H1 (cell line): ENCODE measurements at regions not wholly inside any gene's neighbourhood (a gene's known extent, or its start where the extent isn't known, plus 50 kb on each side); places are given as distances from the start of the nearest gene placed in this dataset.

ENCODE experiments used
- CTCF ChIA-PET: fragments of 300-600 bp; sonication (Branson Sonifier 250); formaldehyde crosslinking; loops from one replicate; lab custom pipeline; 2021; ENCODE audit not compliant: partially characterized antibody; lab: Charles Lee
- POLR2A ChIA-PET: fragments of 300-600 bp; sonication (Branson Sonifier 250); formaldehyde crosslinking; loops from one replicate; lab custom pipeline; 2021; ENCODE audit warnings: inconsistent platforms; ENCODE audit not compliant: partially characterized antibody; lab: Charles Lee
- DNase-seq, 2 experiments: peaks; one replicate each; pipeline versions ENCODE4 v3.0.0 to v3.0.0-alpha.2; 2010 to 2022; ENCODE audit warnings: low spot score in 2 of 2, low read depth in 1 of 2, mixed read lengths in 1 of 2
- FAIRE-seq: peaks from 2 replicates; lab custom pipeline; 2011; peaks lifted over from hg19 to GRCh38; lab: Jason Lieb, UNC
- H2AFZ ChIP-seq: 2 replicates; pipeline ENCODE4 v1.8.1; 2012; ENCODE audit warnings: low read length, inconsistent platforms
- H2AK5ac ChIP-seq: 2 replicates; pipeline ENCODE4 v1.6.1; 2013; ENCODE audit warnings: low read depth, low read length
- H2BK120ac ChIP-seq: replicated peaks from 2 replicates; pipeline ENCODE3; 2013; ENCODE audit warnings: low read depth, low read length, inconsistent platforms
- H2BK12ac ChIP-seq: 2 replicates; pipeline ENCODE4 v1.6.1; 2013; ENCODE audit warnings: low read depth, low read length
- H2BK15ac ChIP-seq: 2 replicates; pipeline ENCODE4 v1.6.1; 2013; ENCODE audit warnings: low read length
- H2BK20ac ChIP-seq: 2 replicates; pipeline ENCODE4 v1.6.1; 2013; ENCODE audit warnings: low read length
- H2BK5ac ChIP-seq: 2 replicates; pipeline ENCODE4 v1.6.1; 2013; ENCODE audit warnings: low read depth, low read length
- H3K14ac ChIP-seq: 2 replicates; pipeline ENCODE4 v1.6.1; 2013; ENCODE audit warnings: inconsistent platforms; ENCODE audit not compliant: insufficient read length
- H3K18ac ChIP-seq: 2 replicates; pipeline ENCODE4 v1.6.1; 2013; ENCODE audit warnings: low read length; ENCODE audit errors: extremely low read depth
- H3K23ac ChIP-seq: 2 replicates; pipeline ENCODE4 v1.6.1; 2013; ENCODE audit warnings: inconsistent platforms; ENCODE audit not compliant: insufficient read length
- H3K23me2 ChIP-seq: 2 replicates; pipeline ENCODE4 v1.6.1; 2013; ENCODE audit warnings: low read depth, low read length
- H3K27ac ChIP-seq: 2 replicates; pipeline ENCODE4 v1.6.1; 2011; ENCODE audit warnings: low read depth, low read length, inconsistent platforms
- H3K27me3 ChIP-seq, 4 experiments: replicated peaks in 1 of 4; 1 replicate in 1 of 4; 2 replicates in 3 of 4; pipeline versions ENCODE4 v1.6.1 to v1.8.1; 2011 to 2013; ENCODE audit warnings: low read length in 3 of 4, mild to moderate bottlenecking in 3 of 4, inconsistent platforms in 2 of 4, mixed read lengths in 2 of 4, moderate library complexity in 1 of 4; ENCODE audit not compliant: control insufficient read depth in 3 of 4, insufficient read depth in 3 of 4; ENCODE audit errors: extremely low read depth in 1 of 4
- H3K36me3 ChIP-seq, 4 experiments: 2 replicates each; pipeline versions ENCODE4 v1.6.1 to v1.8.1; 2011 to 2013; ENCODE audit warnings: mild to moderate bottlenecking in 4 of 4, low read length in 3 of 4, moderate library complexity in 2 of 4, control low read depth in 1 of 4, inconsistent platforms in 1 of 4; ENCODE audit not compliant: insufficient read depth in 4 of 4, control insufficient read depth in 2 of 4
- H3K4ac ChIP-seq: replicated peaks from 2 replicates; pipeline ENCODE3; 2013; ENCODE audit warnings: low read length, low read depth, mixed read lengths, inconsistent platforms; ENCODE audit not compliant: insufficient read length
- H3K4me1 ChIP-seq, 4 experiments: replicated peaks in 1 of 4; 1 replicate in 1 of 4; 2 replicates in 3 of 4; pipeline versions ENCODE4 v1.6.1 to v1.8.1; 2011 to 2013; ENCODE audit warnings: low read length in 3 of 4, inconsistent platforms in 2 of 4, mixed read lengths in 1 of 4; ENCODE audit not compliant: insufficient read depth in 4 of 4, control insufficient read depth in 3 of 4
- H3K4me2 ChIP-seq, 2 experiments: 2 replicates each; pipeline versions ENCODE4 v1.6.1 to v1.8.1; 2011 to 2013; ENCODE audit warnings: low read depth in 2 of 2, low read length in 2 of 2, control low read depth in 1 of 2, inconsistent platforms in 1 of 2, mild to moderate bottlenecking in 1 of 2; ENCODE audit not compliant: insufficient read depth in 1 of 2
- H3K4me3 ChIP-seq, 4 experiments: fragments of 200-600, 300-600 bp in 1 of 4; sonication (generic), shearing (Covaris generic), sonication (Bioruptor Twin) in 1 of 4; 2 replicates each; pipeline versions ENCODE4 v1.5.1 to v1.8.1; 2011 to 2016; ENCODE audit warnings: low read length in 4 of 4, low read depth in 3 of 4, control low read depth in 2 of 4, inconsistent platforms in 2 of 4, mild to moderate bottlenecking in 2 of 4, mixed read lengths in 1 of 4, moderate library complexity in 1 of 4; ENCODE audit not compliant: insufficient read depth in 2 of 4; ENCODE audit errors: extremely low read depth in 1 of 4
- H3K56ac ChIP-seq: replicated peaks from 2 replicates; pipeline ENCODE3; 2013; ENCODE audit warnings: low read depth, mild to moderate bottlenecking, mixed read lengths, low read length, inconsistent platforms; ENCODE audit not compliant: insufficient read length
- H3K79me1 ChIP-seq: 2 replicates; pipeline ENCODE4 v1.6.1; 2013; ENCODE audit warnings: low read depth, low read length, control low read depth
- H3K79me2 ChIP-seq, 2 experiments: 2 replicates each; pipeline versions ENCODE4 v1.6.1 to v1.8.1; 2012 to 2013; ENCODE audit warnings: low read length in 2 of 2, mild to moderate bottlenecking in 2 of 2, inconsistent platforms in 1 of 2; ENCODE audit not compliant: insufficient read depth in 2 of 2, control insufficient read depth in 1 of 2
- H3K9ac ChIP-seq, 4 experiments: replicated peaks in 1 of 4; 1 replicate in 1 of 4; 2 replicates in 3 of 4; pipeline versions ENCODE4 v1.6.1 to v1.8.1; 2011 to 2013; ENCODE audit warnings: low read depth in 3 of 4, low read length in 3 of 4, control low read depth in 2 of 4, mild to moderate bottlenecking in 2 of 4, moderate library complexity in 2 of 4, inconsistent platforms in 1 of 4; ENCODE audit errors: extremely low read depth in 1 of 4
- H3K9me3 ChIP-seq, 2 experiments: 2 replicates each; pipeline versions ENCODE4 v1.6.1 to v1.8.1; 2012 to 2013; ENCODE audit warnings: mild to moderate bottlenecking in 2 of 2, moderate library complexity in 2 of 2, control low read depth in 1 of 2, inconsistent platforms in 1 of 2, low read depth in 1 of 2, low read length in 1 of 2, mixed read lengths in 1 of 2; ENCODE audit not compliant: insufficient read depth in 2 of 2
- H4K20me1 ChIP-seq, 2 experiments: replicated peaks in 1 of 2; 2 replicates each; pipeline versions ENCODE3 to v1.8.1; 2011 to 2013; ENCODE audit warnings: inconsistent platforms in 2 of 2, low read length in 2 of 2, mild to moderate bottlenecking in 1 of 2; ENCODE audit not compliant: insufficient read depth in 2 of 2, control insufficient read depth in 1 of 2
- H4K5ac ChIP-seq: 2 replicates; pipeline ENCODE4 v1.6.1; 2013; ENCODE audit warnings: low read length, low read depth, mixed read lengths, inconsistent platforms; ENCODE audit not compliant: insufficient read length
- H4K8ac ChIP-seq: 2 replicates; pipeline ENCODE4 v1.8.0; 2013; ENCODE audit warnings: mild to moderate bottlenecking, moderate library complexity, low read length, inconsistent platforms; ENCODE audit not compliant: insufficient read depth; ENCODE audit errors: extremely low read depth
- H4K91ac ChIP-seq: replicated peaks from 2 replicates; pipeline ENCODE3; 2013; ENCODE audit warnings: low read length, mixed read lengths, inconsistent platforms; ENCODE audit not compliant: insufficient read length
- CHD2 ChIP-seq: IDR thresholded peaks from 2 replicates; pipeline ENCODE4 v1.6.1; 2012; ENCODE audit warnings: low read length, improper control_type of control experiment
- EGR1 ChIP-seq: IDR thresholded peaks from 2 replicates; pipeline ENCODE4 v1.6.1; 2011; ENCODE audit warnings: low read depth, low read length, borderline replicate concordance
- EP300 ChIP-seq, 2 experiments: IDR thresholded peaks; 1 replicate in 1 of 2; 2 replicates in 1 of 2; pipeline ENCODE4 v1.6.1; 2011 to 2012; ENCODE audit warnings: low read depth in 2 of 2, low read length in 2 of 2, mild to moderate bottlenecking in 2 of 2, borderline replicate concordance in 1 of 2, inconsistent platforms in 1 of 2, moderate library complexity in 1 of 2
- EZH2 ChIP-seq: fragments of 200-600 bp; sonication (generic); IDR thresholded peaks from 2 replicates; pipeline ENCODE4 v1.7.1; 2012; ENCODE audit warnings: low read depth, mild to moderate bottlenecking, moderate library complexity, low read length, inconsistent platforms; ENCODE audit not compliant: severe bottlenecking
- GTF2F1 ChIP-seq: IDR thresholded peaks from 2 replicates; pipeline ENCODE4 v1.6.1; 2012; ENCODE audit warnings: low read depth, low read length, improper control_type of control experiment, borderline replicate concordance
- HDAC6 ChIP-seq: IDR thresholded peaks from one replicate; pipeline ENCODE4 v1.7.1; 2012; ENCODE audit warnings: low read depth, mild to moderate bottlenecking, inconsistent platforms, low read length, moderate library complexity
- JUN ChIP-seq: IDR thresholded peaks from 2 replicates; pipeline ENCODE4 v1.6.1; 2011; ENCODE audit warnings: low read depth, mild to moderate bottlenecking, improper control_type of control experiment, low read length
- KDM1A ChIP-seq: fragments of 200-600, 300-600 bp; sonication (generic); IDR thresholded peaks from 2 replicates; pipeline ENCODE4 v1.7.1; 2016; ENCODE audit warnings: mild to moderate bottlenecking, low read length, borderline replicate concordance
- PHF8 ChIP-seq: fragments of 200-600 bp; sonication (generic); conservative IDR thresholded peaks from 2 replicates; pipeline ENCODE4 v1.7.1; 2012; ENCODE audit warnings: low read depth, mild to moderate bottlenecking, inconsistent platforms, low read length, moderate library complexity
- POLR2AphosphoS5 ChIP-seq: IDR thresholded peaks from 2 replicates; pipeline ENCODE4 v1.6.1; 2011; ENCODE audit warnings: low read depth, low read length
- RFX5 ChIP-seq: IDR thresholded peaks from 2 replicates; pipeline ENCODE4 v1.6.1; 2011; ENCODE audit warnings: low read depth, low read length, improper control_type of control experiment, borderline replicate concordance
- SRF ChIP-seq: IDR thresholded peaks from 2 replicates; pipeline ENCODE4 v1.6.1; 2011; ENCODE audit warnings: mild to moderate bottlenecking, low read depth, low read length, moderate library complexity
- SUZ12 ChIP-seq: fragments of 200-600 bp; sonication (generic); IDR thresholded peaks from 2 replicates; pipeline ENCODE4 v1.6.1; 2012; ENCODE audit warnings: mild to moderate bottlenecking, inconsistent platforms, low read length, moderate library complexity, mixed read lengths
- TCF12 ChIP-seq: IDR thresholded peaks from 2 replicates; pipeline ENCODE4 v1.6.1; 2011; ENCODE audit warnings: low read depth, mild to moderate bottlenecking, low read length
- ZNF274 ChIP-seq: IDR thresholded peaks from 2 replicates; pipeline ENCODE4 v1.7.0; 2012; ENCODE audit warnings: low read length, borderline replicate concordance; ENCODE audit errors: extremely low read depth

GRCh38 chr15:35141743-35142471 lies 56.8 kb upstream of the NANOGP8 start:
- CTCF ChIA-PET: interaction anchor here (1.0 kb wide), 1 partner anchor 302 kb away, joined by 3 read pairs; no protein-coding TSS in a partner anchor
- H2BK20ac ChIP-seq: no peak overlapping the region
- no peaks in the 10 kb centered on the region for H3K23me2 ChIP-seq
- FAIRE-seq (no peak), DNase-seq (no peak)
- no peak overlapping the region for H4K5ac ChIP-seq
- no peak overlapping the region for H2BK15ac ChIP-seq
- no peak overlapping the region for H3K27ac ChIP-seq
- no peak overlapping the region for H3K18ac ChIP-seq
- no peak overlapping the region for H3K4ac ChIP-seq
- H2BK120ac ChIP-seq: no peak overlapping the region
- H3K4me3 ChIP-seq: no peak overlapping the region
- no peak overlapping the region for H2BK12ac ChIP-seq
- H2AK5ac ChIP-seq: no peak overlapping the region
- no peaks in the 10 kb centered on the region for H3K4me1 ChIP-seq
- H3K23ac ChIP-seq: no peak overlapping the region
- no peaks in the 10 kb centered on the region for H3K27me3 ChIP-seq
- 0 out of 4 replicates have a peak, but pooled peaks cover 0 to 2% of the 10 kb centered on the region in 2 experiments for H3K9me3 ChIP-seq
- no peak overlapping the region for H3K4me2 ChIP-seq
- H4K20me1 ChIP-seq: no peaks in the 10 kb centered on the region
- H3K79me1 ChIP-seq: no peaks in the 10 kb centered on the region
- H3K14ac ChIP-seq: no peak overlapping the region
- no peak overlapping the region for H2BK5ac ChIP-seq
- H3K79me2 ChIP-seq: no peaks in the 10 kb centered on the region
- H4K91ac ChIP-seq: no peak overlapping the region
- H2AFZ ChIP-seq: no peak overlapping the region
- POLR2A ChIA-PET: no interaction called here
- no peak overlapping the region for H3K56ac ChIP-seq
- H3K36me3 ChIP-seq: no peaks in the 10 kb centered on the region
- no peak overlapping the region for H3K9ac ChIP-seq
- no peak overlapping the region for H4K8ac ChIP-seq
- TF ChIP-seq KDM1A: no peak
- TF ChIP-seq PHF8: no peak
- TF ChIP-seq SRF: no peak
- TF ChIP-seq HDAC6: no peak
- TF ChIP-seq EP300 (IDR thresholded peaks at IDR 0.05; ENCODE audit: borderline replicate concordance in 1 of 2, low read depth in 2 of 2, low read length in 2 of 2): no peak
- no peak for TF ChIP-seq GTF2F1
- TF ChIP-seq SUZ12: no peak
- TF ChIP-seq EZH2: no peak
- no peak for TF ChIP-seq CHD2
- TF ChIP-seq POLR2AphosphoS5: no peak
- TF ChIP-seq TCF12: no peak
- no peak for TF ChIP-seq JUN
- TF ChIP-seq RFX5: no peak
- no peak for TF ChIP-seq ZNF274
- TF ChIP-seq EGR1: no peak
